ENCODE measurements at regions not wholly inside any gene's neighbourhood (a gene's known extent, or its start where the extent isn't known, plus 50 kb on each side); places are given as distances from the start of the nearest gene placed in this dataset.

DNA sequence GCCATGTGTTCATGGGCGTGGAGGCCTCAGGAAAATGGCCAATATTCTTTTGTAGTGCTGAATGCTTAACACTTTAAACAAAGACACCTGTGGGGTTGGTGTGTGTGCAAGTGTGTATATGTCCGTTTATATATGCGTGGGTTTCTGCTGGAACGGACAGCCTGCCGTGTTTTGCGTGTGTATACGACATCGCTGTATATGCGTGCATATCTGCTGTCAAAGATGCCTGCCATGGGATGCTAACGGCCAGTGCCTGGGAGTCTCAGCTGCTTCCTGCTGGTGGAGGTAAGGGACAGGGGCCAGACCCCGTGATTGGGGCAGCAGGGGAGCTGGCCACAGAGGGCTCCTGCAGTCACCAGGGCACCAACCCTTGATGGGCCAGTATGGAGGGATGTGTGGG lies 216.3 kb upstream of the SHH start:
- no peak for DNase-seq
- intact Hi-C loops (cut with DNase I; ENCODE audit: low total_unique reads), result no loop called here
- H3K9me3 ChIP-seq, result peaks cover 0 to 14% (median 7%) of the 10 kb centered on the region in 8 donors
- no peaks in the 10 kb centered on the region for H3K4me1 ChIP-seq
- TF ChIP-seq POLR2AphosphoS5 (IDR thresholded peaks at IDR 0.05) (no peak), POLR2A (IDR thresholded peaks at IDR 0.05) (no peak)
- TF ChIP-seq, protein P1, sequence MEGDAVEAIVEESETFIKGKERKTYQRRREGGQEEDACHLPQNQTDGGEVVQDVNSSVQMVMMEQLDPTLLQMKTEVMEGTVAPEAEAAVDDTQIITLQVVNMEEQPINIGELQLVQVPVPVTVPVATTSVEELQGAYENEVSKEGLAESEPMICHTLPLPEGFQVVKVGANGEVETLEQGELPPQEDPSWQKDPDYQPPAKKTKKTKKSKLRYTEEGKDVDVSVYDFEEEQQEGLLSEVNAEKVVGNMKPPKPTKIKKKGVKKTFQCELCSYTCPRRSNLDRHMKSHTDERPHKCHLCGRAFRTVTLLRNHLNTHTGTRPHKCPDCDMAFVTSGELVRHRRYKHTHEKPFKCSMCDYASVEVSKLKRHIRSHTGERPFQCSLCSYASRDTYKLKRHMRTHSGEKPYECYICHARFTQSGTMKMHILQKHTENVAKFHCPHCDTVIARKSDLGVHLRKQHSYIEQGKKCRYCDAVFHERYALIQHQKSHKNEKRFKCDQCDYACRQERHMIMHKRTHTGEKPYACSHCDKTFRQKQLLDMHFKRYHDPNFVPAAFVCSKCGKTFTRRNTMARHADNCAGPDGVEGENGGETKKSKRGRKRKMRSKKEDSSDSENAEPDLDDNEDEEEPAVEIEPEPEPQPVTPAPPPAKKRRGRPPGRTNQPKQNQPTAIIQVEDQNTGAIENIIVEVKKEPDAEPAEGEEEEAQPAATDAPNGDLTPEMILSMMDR (IDR thresholded peaks at IDR 0.05 in 8 of 11, conservative IDR thresholded peaks at IDR 0.05 in 3 of 11), result no peak
- H3K27ac ChIP-seq, result no peak overlapping the region
- whole genome bisulfite sequencing, 5 donors, result 80 to 85% (median 84%) methylated on average over 11 of the region's 11 CpGs
- H3K36me3 ChIP-seq, result no peaks in the 10 kb centered on the region
- H3K4me3 ChIP-seq, result no peak overlapping the region
- peaks cover 0 to 10% (median 0%) of the 10 kb centered on the region in 7 donors for H3K27me3 ChIP-seq (replicated peaks in 1 of 7)

DNA sequence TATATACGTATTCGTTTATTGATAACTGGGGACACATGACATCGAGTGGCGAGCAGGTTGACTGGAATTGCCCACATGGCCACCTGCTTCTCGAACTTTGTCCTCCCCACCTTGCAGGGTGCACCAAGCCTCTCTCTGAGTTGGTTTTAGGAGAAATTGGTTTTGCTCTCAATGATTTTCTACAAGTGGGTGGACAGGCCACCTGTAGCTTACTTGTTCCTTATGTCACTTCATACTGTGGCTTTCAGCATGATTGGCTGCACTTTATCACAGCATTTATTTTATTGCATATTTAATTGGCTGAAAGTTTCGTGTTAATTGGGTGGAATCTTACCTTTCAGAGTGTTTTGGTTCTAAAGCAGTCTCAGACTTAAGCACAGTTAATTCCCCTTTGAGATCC lies 215.6 kb upstream of the SHH start:
- Histone ChIP-seq H3K9me3 (peaks cover 0 to 7% (median under 1%) of the 10 kb centered on the region in 8 donors), H3K27ac (no peak overlapping the region), H3K4me1 (no peaks in the 10 kb centered on the region), H3K27me3 (replicated peaks in 1 of 7) (peaks cover 0 to 11% (median 0%) of the 10 kb centered on the region in 7 donors), H3K36me3 (no peaks in the 10 kb centered on the region), H3K4me3 (no peak overlapping the region)
- WGBS, 5 donors, result 76 to 84% (median 81%) methylated on average over 6 of the region's 6 CpGs
- intact Hi-C loops (cut with DNase I; ENCODE audit: low total_unique reads), result no loop called here
- DNase-seq, result no peak
- TF ChIP-seq, protein P1 (IDR thresholded peaks at IDR 0.05 in 8 of 11, conservative IDR thresholded peaks at IDR 0.05 in 3 of 11), result no peak
- TF ChIP-seq POLR2AphosphoS5 (IDR thresholded peaks at IDR 0.05), result no peak
- no peak for TF ChIP-seq POLR2A (IDR thresholded peaks at IDR 0.05)

DNA sequence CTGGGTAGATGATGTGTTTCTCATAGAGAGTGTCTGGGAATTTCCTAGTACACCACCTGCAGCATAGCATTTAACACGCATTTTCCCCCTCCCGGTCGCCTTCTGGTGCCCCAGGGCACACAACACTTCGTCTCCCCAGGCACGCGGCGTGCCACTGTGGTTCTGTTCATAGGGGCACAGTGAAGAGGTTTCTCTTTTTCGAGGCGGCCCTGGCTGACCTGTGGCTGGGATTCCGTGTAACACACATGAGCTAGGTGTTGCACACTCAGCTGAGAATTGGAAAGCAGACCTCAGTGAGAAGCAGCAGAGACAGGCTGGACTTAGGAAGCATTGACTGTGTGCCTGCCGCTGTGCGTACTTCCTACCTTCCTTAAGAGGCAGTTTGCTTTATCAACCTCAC lies 214.3 kb upstream of the SHH start:
- WGBS, 5 donors, result 81 to 90% (median 86%) methylated on average over 12 of the region's 12 CpGs
- intact Hi-C loops (cut with DNase I; ENCODE audit: low total_unique reads), result no loop called here
- Histone ChIP-seq H3K36me3 (no peaks in the 10 kb centered on the region), H3K4me1 (no peaks in the 10 kb centered on the region), H3K4me3 (no peak overlapping the region), H3K27ac (no peak overlapping the region), H3K9me3 (no peaks in the 10 kb centered on the region), H3K27me3 (replicated peaks in 1 of 7) (peaks cover 0 to 10% (median 0%) of the 10 kb centered on the region in 7 donors)
- no peak for DNase-seq
- TF ChIP-seq POLR2A (IDR thresholded peaks at IDR 0.05), result no peak
- TF ChIP-seq, protein P1 (IDR thresholded peaks at IDR 0.05 in 8 of 11, conservative IDR thresholded peaks at IDR 0.05 in 3 of 11), result no peak
- no peak for TF ChIP-seq POLR2AphosphoS5 (IDR thresholded peaks at IDR 0.05)

DNA sequence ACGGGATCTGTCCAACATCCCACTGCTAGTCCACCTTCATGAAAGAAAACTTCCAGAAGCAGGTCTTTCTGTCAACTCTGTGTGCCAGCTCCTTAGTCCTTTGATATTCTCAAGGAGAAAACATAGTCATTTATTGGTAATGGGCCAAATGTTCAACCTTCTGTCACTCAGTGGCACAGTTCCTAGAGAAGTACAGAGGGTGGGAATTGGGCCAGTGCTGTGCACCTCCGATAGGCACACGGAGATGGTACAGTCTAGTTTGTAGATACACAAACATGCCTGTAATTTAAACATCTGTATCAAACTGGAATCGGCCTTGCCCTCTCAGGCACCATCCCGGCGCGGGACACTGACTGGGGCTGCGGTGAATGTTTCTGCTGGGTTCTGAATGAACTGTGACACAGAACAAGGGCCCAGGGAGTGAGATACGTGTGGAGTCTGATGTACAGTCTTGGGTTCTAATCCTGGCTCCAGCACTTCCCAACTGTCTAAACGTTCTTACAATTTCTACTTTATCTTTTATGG lies 213.9 kb upstream of the SHH start:
- TF ChIP-seq POLR2A (IDR thresholded peaks at IDR 0.05), result no peak
- TF ChIP-seq, protein P1 (IDR thresholded peaks at IDR 0.05 in 8 of 11, conservative IDR thresholded peaks at IDR 0.05 in 3 of 11), result no peak
- TF ChIP-seq POLR2AphosphoS5 (IDR thresholded peaks at IDR 0.05), result no peak
- Histone ChIP-seq H3K27me3 (replicated peaks in 1 of 7) (peaks cover 0 to 10% (median 0%) of the 10 kb centered on the region in 7 donors), H3K27ac (no peak overlapping the region), H3K4me3 (no peak overlapping the region), H3K4me1 (no peaks in the 10 kb centered on the region), H3K9me3 (no peaks in the 10 kb centered on the region), H3K36me3 (no peaks in the 10 kb centered on the region)
- intact Hi-C loops (cut with DNase I; ENCODE audit: low total_unique reads), result no loop called here
- 87 to 96% (median 90%) methylated on average over 10 of the region's 10 CpGs for WGBS, 5 donors
- DNase-seq, result no peak
